H1 (cell line): ENCODE measurements at regions not wholly inside any gene's neighbourhood (a gene's known extent, or its start where the extent isn't known, plus 50 kb on each side); places are given as distances from the start of the nearest gene placed in this dataset.

Source experiments
- CTCF ChIA-PET: fragments of 300-600 bp; sonication (Branson Sonifier 250); formaldehyde crosslinking; loops from one replicate; lab custom pipeline; 2021; ENCODE audit not compliant: partially characterized antibody; lab: Charles Lee
- POLR2A ChIA-PET: fragments of 300-600 bp; sonication (Branson Sonifier 250); formaldehyde crosslinking; loops from one replicate; lab custom pipeline; 2021; ENCODE audit warnings: inconsistent platforms; ENCODE audit not compliant: partially characterized antibody; lab: Charles Lee
- DNase-seq, 2 experiments: peaks; one replicate each; pipeline versions ENCODE4 v3.0.0 to v3.0.0-alpha.2; 2010 to 2022; ENCODE audit warnings: low spot score in 2 of 2, low read depth in 1 of 2, mixed read lengths in 1 of 2
- FAIRE-seq: peaks from 2 replicates; lab custom pipeline; 2011; peaks lifted over from hg19 to GRCh38; lab: Jason Lieb, UNC
- H2AFZ ChIP-seq: 2 replicates; pipeline ENCODE4 v1.8.1; 2012; ENCODE audit warnings: low read length, inconsistent platforms
- H2AK5ac ChIP-seq: 2 replicates; pipeline ENCODE4 v1.6.1; 2013; ENCODE audit warnings: low read depth, low read length
- H2BK120ac ChIP-seq: replicated peaks from 2 replicates; pipeline ENCODE3; 2013; ENCODE audit warnings: low read depth, low read length, inconsistent platforms
- H2BK12ac ChIP-seq: 2 replicates; pipeline ENCODE4 v1.6.1; 2013; ENCODE audit warnings: low read depth, low read length
- H2BK15ac ChIP-seq: 2 replicates; pipeline ENCODE4 v1.6.1; 2013; ENCODE audit warnings: low read length
- H2BK20ac ChIP-seq: 2 replicates; pipeline ENCODE4 v1.6.1; 2013; ENCODE audit warnings: low read length
- H2BK5ac ChIP-seq: 2 replicates; pipeline ENCODE4 v1.6.1; 2013; ENCODE audit warnings: low read depth, low read length
- H3K14ac ChIP-seq: 2 replicates; pipeline ENCODE4 v1.6.1; 2013; ENCODE audit warnings: inconsistent platforms; ENCODE audit not compliant: insufficient read length
- H3K18ac ChIP-seq: 2 replicates; pipeline ENCODE4 v1.6.1; 2013; ENCODE audit warnings: low read length; ENCODE audit errors: extremely low read depth
- H3K23ac ChIP-seq: 2 replicates; pipeline ENCODE4 v1.6.1; 2013; ENCODE audit warnings: inconsistent platforms; ENCODE audit not compliant: insufficient read length
- H3K23me2 ChIP-seq: 2 replicates; pipeline ENCODE4 v1.6.1; 2013; ENCODE audit warnings: low read depth, low read length
- H3K27ac ChIP-seq: 2 replicates; pipeline ENCODE4 v1.6.1; 2011; ENCODE audit warnings: low read depth, low read length, inconsistent platforms
- H3K27me3 ChIP-seq, 4 experiments: replicated peaks in 1 of 4; 1 replicate in 1 of 4; 2 replicates in 3 of 4; pipeline versions ENCODE4 v1.6.1 to v1.8.1; 2011 to 2013; ENCODE audit warnings: low read length in 3 of 4, mild to moderate bottlenecking in 3 of 4, inconsistent platforms in 2 of 4, mixed read lengths in 2 of 4, moderate library complexity in 1 of 4; ENCODE audit not compliant: control insufficient read depth in 3 of 4, insufficient read depth in 3 of 4; ENCODE audit errors: extremely low read depth in 1 of 4
- H3K36me3 ChIP-seq, 4 experiments: 2 replicates each; pipeline versions ENCODE4 v1.6.1 to v1.8.1; 2011 to 2013; ENCODE audit warnings: mild to moderate bottlenecking in 4 of 4, low read length in 3 of 4, moderate library complexity in 2 of 4, control low read depth in 1 of 4, inconsistent platforms in 1 of 4; ENCODE audit not compliant: insufficient read depth in 4 of 4, control insufficient read depth in 2 of 4
- H3K4ac ChIP-seq: replicated peaks from 2 replicates; pipeline ENCODE3; 2013; ENCODE audit warnings: low read length, low read depth, mixed read lengths, inconsistent platforms; ENCODE audit not compliant: insufficient read length
- H3K4me1 ChIP-seq, 4 experiments: replicated peaks in 1 of 4; 1 replicate in 1 of 4; 2 replicates in 3 of 4; pipeline versions ENCODE4 v1.6.1 to v1.8.1; 2011 to 2013; ENCODE audit warnings: low read length in 3 of 4, inconsistent platforms in 2 of 4, mixed read lengths in 1 of 4; ENCODE audit not compliant: insufficient read depth in 4 of 4, control insufficient read depth in 3 of 4
- H3K4me2 ChIP-seq, 2 experiments: 2 replicates each; pipeline versions ENCODE4 v1.6.1 to v1.8.1; 2011 to 2013; ENCODE audit warnings: low read depth in 2 of 2, low read length in 2 of 2, control low read depth in 1 of 2, inconsistent platforms in 1 of 2, mild to moderate bottlenecking in 1 of 2; ENCODE audit not compliant: insufficient read depth in 1 of 2
- H3K4me3 ChIP-seq, 4 experiments: fragments of 200-600, 300-600 bp in 1 of 4; sonication (generic), shearing (Covaris generic), sonication (Bioruptor Twin) in 1 of 4; 2 replicates each; pipeline versions ENCODE4 v1.5.1 to v1.8.1; 2011 to 2016; ENCODE audit warnings: low read length in 4 of 4, low read depth in 3 of 4, control low read depth in 2 of 4, inconsistent platforms in 2 of 4, mild to moderate bottlenecking in 2 of 4, mixed read lengths in 1 of 4, moderate library complexity in 1 of 4; ENCODE audit not compliant: insufficient read depth in 2 of 4; ENCODE audit errors: extremely low read depth in 1 of 4
- H3K56ac ChIP-seq: replicated peaks from 2 replicates; pipeline ENCODE3; 2013; ENCODE audit warnings: low read depth, mild to moderate bottlenecking, mixed read lengths, low read length, inconsistent platforms; ENCODE audit not compliant: insufficient read length
- H3K79me1 ChIP-seq: 2 replicates; pipeline ENCODE4 v1.6.1; 2013; ENCODE audit warnings: low read depth, low read length, control low read depth
- H3K79me2 ChIP-seq, 2 experiments: 2 replicates each; pipeline versions ENCODE4 v1.6.1 to v1.8.1; 2012 to 2013; ENCODE audit warnings: low read length in 2 of 2, mild to moderate bottlenecking in 2 of 2, inconsistent platforms in 1 of 2; ENCODE audit not compliant: insufficient read depth in 2 of 2, control insufficient read depth in 1 of 2
- H3K9ac ChIP-seq, 4 experiments: replicated peaks in 1 of 4; 1 replicate in 1 of 4; 2 replicates in 3 of 4; pipeline versions ENCODE4 v1.6.1 to v1.8.1; 2011 to 2013; ENCODE audit warnings: low read depth in 3 of 4, low read length in 3 of 4, control low read depth in 2 of 4, mild to moderate bottlenecking in 2 of 4, moderate library complexity in 2 of 4, inconsistent platforms in 1 of 4; ENCODE audit errors: extremely low read depth in 1 of 4
- H3K9me3 ChIP-seq, 2 experiments: 2 replicates each; pipeline versions ENCODE4 v1.6.1 to v1.8.1; 2012 to 2013; ENCODE audit warnings: mild to moderate bottlenecking in 2 of 2, moderate library complexity in 2 of 2, control low read depth in 1 of 2, inconsistent platforms in 1 of 2, low read depth in 1 of 2, low read length in 1 of 2, mixed read lengths in 1 of 2; ENCODE audit not compliant: insufficient read depth in 2 of 2
- H4K20me1 ChIP-seq, 2 experiments: replicated peaks in 1 of 2; 2 replicates each; pipeline versions ENCODE3 to v1.8.1; 2011 to 2013; ENCODE audit warnings: inconsistent platforms in 2 of 2, low read length in 2 of 2, mild to moderate bottlenecking in 1 of 2; ENCODE audit not compliant: insufficient read depth in 2 of 2, control insufficient read depth in 1 of 2
- H4K5ac ChIP-seq: 2 replicates; pipeline ENCODE4 v1.6.1; 2013; ENCODE audit warnings: low read length, low read depth, mixed read lengths, inconsistent platforms; ENCODE audit not compliant: insufficient read length
- H4K8ac ChIP-seq: 2 replicates; pipeline ENCODE4 v1.8.0; 2013; ENCODE audit warnings: mild to moderate bottlenecking, moderate library complexity, low read length, inconsistent platforms; ENCODE audit not compliant: insufficient read depth; ENCODE audit errors: extremely low read depth
- H4K91ac ChIP-seq: replicated peaks from 2 replicates; pipeline ENCODE3; 2013; ENCODE audit warnings: low read length, mixed read lengths, inconsistent platforms; ENCODE audit not compliant: insufficient read length
- ATF3 ChIP-seq: IDR thresholded peaks from 2 replicates; pipeline ENCODE4 v1.6.1; 2011; ENCODE audit warnings: low read depth, mild to moderate bottlenecking, low read length; ENCODE audit not compliant: insufficient read depth
- CEBPB ChIP-seq: IDR thresholded peaks from 2 replicates; pipeline ENCODE4 v1.6.1; 2012; ENCODE audit warnings: low read depth, low read length
- CTBP2 ChIP-seq: IDR thresholded peaks from 2 replicates; pipeline ENCODE4 v1.7.0; 2011; ENCODE audit warnings: borderline replicate concordance, mild to moderate bottlenecking, moderate library complexity, mixed read lengths, low read length; ENCODE audit not compliant: insufficient read depth, insufficient read length
- CTCF ChIP-seq, 3 experiments: IDR thresholded peaks; 1 replicate in 2 of 3; 2 replicates in 1 of 3; pipeline versions ENCODE4 v1.5.1 to v1.6.1; 2011; ENCODE audit warnings: low read length in 3 of 3, mild to moderate bottlenecking in 3 of 3, inconsistent platforms in 2 of 3, low read depth in 1 of 3, moderate library complexity in 1 of 3; ENCODE audit not compliant: insufficient read depth in 1 of 3; ENCODE audit errors: control extremely low read depth in 1 of 3
- NANOG ChIP-seq: IDR thresholded peaks from 2 replicates; pipeline ENCODE4 v1.6.1; 2011; ENCODE audit warnings: low read length, low read depth, mild to moderate bottlenecking, inconsistent platforms; ENCODE audit not compliant: insufficient read depth, poor library complexity, severe bottlenecking
- RAD21 ChIP-seq, 2 experiments: IDR thresholded peaks in 1 of 2; conservative IDR thresholded peaks in 1 of 2; 2 replicates each; pipeline ENCODE4 v1.6.1; 2011; ENCODE audit warnings: low read depth in 2 of 2, low read length in 2 of 2, improper control_type of control experiment in 1 of 2, inconsistent platforms in 1 of 2, mild to moderate bottlenecking in 1 of 2, moderate library complexity in 1 of 2
- RXRA ChIP-seq: IDR thresholded peaks from 2 replicates; pipeline ENCODE4 v1.6.1; 2011; ENCODE audit warnings: low read depth, mild to moderate bottlenecking, low read length, moderate library complexity; ENCODE audit not compliant: insufficient read depth
- TAF1 ChIP-seq: IDR thresholded peaks from 2 replicates; pipeline ENCODE4 v1.6.1; 2011; ENCODE audit warnings: mild to moderate bottlenecking, low read depth, low read length
- TEAD4 ChIP-seq: IDR thresholded peaks from 2 replicates; pipeline ENCODE4 v1.6.1; 2012; ENCODE audit warnings: low read depth, low read length, inconsistent platforms, mixed read lengths
- WGBS, 2 experiments: shearing (Covaris generic) in 1 of 2; methylation state at CpG; one replicate each; pipeline versions ENCODE4 v1.1.6 to v1.1.7; 2013 to 2015; ENCODE audit warnings: low lambda C conversion rate in 2 of 2, mixed read lengths in 2 of 2, inconsistent platforms in 1 of 2, low coverage in 1 of 2, missing lambda C conversion rate in 1 of 2; ENCODE audit not compliant: insufficient replicate concordance in 2 of 2, insufficient coverage in 1 of 2, insufficient read length in 1 of 2; ENCODE audit errors: extremely low coverage in 1 of 2, missing lambda C conversion rate in 1 of 2; 5-methylcytosine and 5-hydroxymethylcytosine counted together

DNA sequence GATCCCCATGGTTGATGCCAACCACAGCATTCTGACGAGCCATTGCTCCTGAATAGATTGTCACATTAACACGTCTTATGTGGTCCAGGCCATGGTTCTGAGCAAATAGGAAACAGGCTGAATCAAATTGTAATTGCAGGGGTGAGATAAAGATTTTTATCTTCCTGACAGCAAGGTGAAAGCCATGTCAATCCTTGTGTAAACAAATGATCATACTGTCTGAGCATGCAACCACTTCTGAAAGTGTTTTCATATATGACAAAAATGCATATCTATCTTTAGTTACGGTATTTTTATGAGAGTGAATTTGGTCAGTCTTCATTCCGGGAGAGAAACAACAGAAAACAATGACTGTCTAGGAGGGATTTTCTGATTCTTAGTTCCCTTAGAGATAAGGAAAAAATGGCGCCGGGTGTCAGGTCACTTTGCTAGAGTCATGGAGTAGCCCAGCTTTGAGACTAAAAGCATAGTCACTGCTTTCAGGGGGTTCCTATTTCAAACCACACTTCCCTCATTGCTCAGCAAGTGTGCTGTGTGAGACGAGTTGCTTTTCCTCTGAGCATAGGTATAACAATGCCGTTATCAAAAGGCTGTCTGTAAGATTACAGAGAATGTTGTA, 958.9 kb downstream of the DCDC2C start:
- no peak overlapping the region for H4K91ac ChIP-seq
- H3K23ac ChIP-seq = no peak overlapping the region
- H3K27me3 ChIP-seq = no peaks in the 10 kb centered on the region
- no peak overlapping the region for H3K14ac ChIP-seq
- no peak overlapping the region for H2BK5ac ChIP-seq
- H2BK20ac ChIP-seq = no peak overlapping the region
- ChIA-PET POLR2A (no interaction called here), CTCF (no interaction called here)
- no peaks in the 10 kb centered on the region for H3K79me2 ChIP-seq
- H4K5ac ChIP-seq = no peak overlapping the region
- H2BK15ac ChIP-seq = no peak overlapping the region
- H3K23me2 ChIP-seq = no peaks in the 10 kb centered on the region; the same call in 1 of the 2 replicates
- no peak overlapping the region for H4K8ac ChIP-seq
- TF ChIP-seq CTBP2 (no peak), TEAD4 (no peak), ATF3 (no peak), RAD21 (IDR thresholded peaks at IDR 0.05 in 1 of 2, conservative IDR thresholded peaks at IDR 0.05 in 1 of 2; ENCODE audit: low read depth in 2 of 2, low read length in 2 of 2) (no peak), CTCF (IDR thresholded peaks at IDR 0.05; ENCODE audit: control extremely low read depth in 1 of 3, insufficient read depth in 1 of 3, low read depth in 1 of 3, low read length in 3 of 3) (no peak), TAF1 (no peak), NANOG (no peak), CEBPB (no peak), RXRA (no peak)
- no peak overlapping the region for H3K4ac ChIP-seq
- no peak overlapping the region for H2AK5ac ChIP-seq
- H2BK120ac ChIP-seq = no peak overlapping the region
- no peaks in the 10 kb centered on the region for H3K9me3 ChIP-seq
- H2BK12ac ChIP-seq = no peak overlapping the region
- no peak overlapping the region for H3K9ac ChIP-seq
- no peaks in the 10 kb centered on the region for H3K4me1 ChIP-seq
- no peak overlapping the region for H3K4me3 ChIP-seq
- no peak overlapping the region for H3K18ac ChIP-seq
- no peaks in the 10 kb centered on the region for H3K36me3 ChIP-seq
- H3K4me2 ChIP-seq = no peak overlapping the region
- H4K20me1 ChIP-seq = no peaks in the 10 kb centered on the region
- 95% methylated on average over 8 of the region's 8 CpGs; no CpG with 5 or more reads in 1 of the 2 experiments for WGBS, 2 experiments
- no peak overlapping the region for H3K27ac ChIP-seq
- H3K79me1 ChIP-seq = no peaks in the 10 kb centered on the region
- no peak overlapping the region for H2AFZ ChIP-seq
- H3K56ac ChIP-seq = no peak overlapping the region
- FAIRE-seq (no peak), DNase-seq (no peak)
